ENCODE measurements at regions not wholly inside any gene's neighbourhood (a gene's known extent, or its start where the extent isn't known, plus 50 kb on each side); places are given as distances from the start of the nearest gene placed in this dataset.

DNA sequence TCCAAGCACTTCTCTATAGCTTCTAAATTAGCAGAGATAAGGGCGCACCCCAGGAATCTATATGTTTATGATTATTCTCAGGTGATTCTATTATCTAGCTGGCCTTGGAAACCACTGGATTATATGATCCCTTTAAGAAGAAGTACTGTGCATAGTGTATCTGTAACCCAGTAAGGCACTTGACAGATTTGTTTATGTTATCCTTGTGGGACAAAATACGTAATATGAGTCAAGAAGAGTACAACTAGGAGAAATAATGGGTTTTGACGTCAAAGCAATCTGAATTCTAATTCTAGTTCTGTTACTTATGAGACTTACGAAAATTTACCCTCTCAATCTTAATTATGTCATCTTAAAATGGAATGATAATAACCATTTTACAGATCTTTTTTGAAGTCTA, 259.6 kb upstream of the NAV3 start:
- H3K4me3 Mint-ChIP-seq (ENCODE audit: unreplicated experiment), result no peak overlapping the region
- TF ChIP-seq, protein P1, sequence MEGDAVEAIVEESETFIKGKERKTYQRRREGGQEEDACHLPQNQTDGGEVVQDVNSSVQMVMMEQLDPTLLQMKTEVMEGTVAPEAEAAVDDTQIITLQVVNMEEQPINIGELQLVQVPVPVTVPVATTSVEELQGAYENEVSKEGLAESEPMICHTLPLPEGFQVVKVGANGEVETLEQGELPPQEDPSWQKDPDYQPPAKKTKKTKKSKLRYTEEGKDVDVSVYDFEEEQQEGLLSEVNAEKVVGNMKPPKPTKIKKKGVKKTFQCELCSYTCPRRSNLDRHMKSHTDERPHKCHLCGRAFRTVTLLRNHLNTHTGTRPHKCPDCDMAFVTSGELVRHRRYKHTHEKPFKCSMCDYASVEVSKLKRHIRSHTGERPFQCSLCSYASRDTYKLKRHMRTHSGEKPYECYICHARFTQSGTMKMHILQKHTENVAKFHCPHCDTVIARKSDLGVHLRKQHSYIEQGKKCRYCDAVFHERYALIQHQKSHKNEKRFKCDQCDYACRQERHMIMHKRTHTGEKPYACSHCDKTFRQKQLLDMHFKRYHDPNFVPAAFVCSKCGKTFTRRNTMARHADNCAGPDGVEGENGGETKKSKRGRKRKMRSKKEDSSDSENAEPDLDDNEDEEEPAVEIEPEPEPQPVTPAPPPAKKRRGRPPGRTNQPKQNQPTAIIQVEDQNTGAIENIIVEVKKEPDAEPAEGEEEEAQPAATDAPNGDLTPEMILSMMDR (IDR thresholded peaks at IDR 0.05; ENCODE audit: unreplicated experiment), result no peak
- H3K9me3 Mint-ChIP-seq (ENCODE audit: unreplicated experiment), result no peaks in the 10 kb centered on the region
- H3K4me1 Mint-ChIP-seq (ENCODE audit: insufficient read depth, unreplicated experiment), result peaks cover 5% of the 10 kb centered on the region
- CTCF ChIA-PET, result no interaction called here
- intact Hi-C loops (cut with micrococcal nuclease), result no loop called here
- no peaks in the 10 kb centered on the region for H3K36me3 Mint-ChIP-seq (ENCODE audit: insufficient read depth, unreplicated experiment)
- POLR2A ChIA-PET, result no interaction called here
- no TSS peak for BruUV-seq (replicated peaks)
- no peak for DNase-seq (ENCODE audit: unreplicated experiment)
- no peaks in the 10 kb centered on the region for H3K27me3 Mint-ChIP-seq (ENCODE audit: insufficient read depth, unreplicated experiment)
- no peak overlapping the region for H3K27ac Mint-ChIP-seq (ENCODE audit: low read depth, unreplicated experiment)

DNA sequence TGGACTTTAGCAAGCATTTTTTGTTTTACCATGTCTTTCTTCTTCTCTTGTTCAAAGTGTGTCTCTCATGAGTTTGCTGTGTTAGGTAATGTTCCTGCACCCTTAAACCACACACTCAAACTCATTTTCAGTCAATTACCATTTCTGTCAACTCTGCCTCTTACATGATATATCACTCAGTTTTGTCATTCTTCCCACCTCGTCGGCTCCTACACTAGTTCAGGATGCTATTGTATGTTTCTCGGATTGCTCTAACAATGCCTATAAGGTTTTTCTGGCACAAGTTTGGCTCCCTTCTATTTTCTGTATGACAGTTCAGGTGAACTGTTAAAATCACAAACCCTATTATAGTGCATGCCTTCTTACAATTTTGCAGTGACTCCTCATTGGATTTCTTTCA, 260.8 kb upstream of the NAV3 start:
- H3K27ac Mint-ChIP-seq (ENCODE audit: low read depth, unreplicated experiment), result no peak overlapping the region
- H3K36me3 Mint-ChIP-seq (ENCODE audit: insufficient read depth, unreplicated experiment), result no peaks in the 10 kb centered on the region
- no peaks in the 10 kb centered on the region for H3K9me3 Mint-ChIP-seq (ENCODE audit: unreplicated experiment)
- no TSS peak for BruUV-seq (replicated peaks)
- ChIA-PET POLR2A (no interaction called here), CTCF (no interaction called here)
- no peak for DNase-seq (ENCODE audit: unreplicated experiment)
- TF ChIP-seq, protein P1 (IDR thresholded peaks at IDR 0.05; ENCODE audit: unreplicated experiment), result no peak
- intact Hi-C loops (cut with micrococcal nuclease), result no loop called here
- peaks cover 5% of the 10 kb centered on the region for H3K4me1 Mint-ChIP-seq (ENCODE audit: insufficient read depth, unreplicated experiment)
- no peaks in the 10 kb centered on the region for H3K27me3 Mint-ChIP-seq (ENCODE audit: insufficient read depth, unreplicated experiment)
- no peak overlapping the region for H3K4me3 Mint-ChIP-seq (ENCODE audit: unreplicated experiment)

DNA sequence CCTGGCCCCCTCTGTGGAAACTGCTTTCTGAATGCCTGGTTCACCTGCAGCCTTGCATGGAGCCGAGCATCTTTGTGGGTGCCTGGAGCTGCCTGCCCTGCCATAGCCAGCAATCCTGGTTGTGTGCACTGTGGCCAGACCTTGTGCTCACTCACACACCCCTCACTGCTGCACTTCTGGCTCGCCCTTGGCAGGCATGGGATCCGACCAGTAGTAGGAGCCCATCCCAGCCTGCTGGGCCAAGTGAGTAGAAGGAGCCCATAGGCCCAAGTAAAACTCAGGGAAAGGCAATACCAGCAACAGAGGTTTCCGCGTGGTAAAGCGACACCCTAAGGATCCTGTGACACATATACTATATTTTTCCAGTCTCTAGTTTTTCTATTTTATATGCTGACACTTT, 270.0 kb upstream of the NAV3 start:
- ChIA-PET POLR2A (no interaction called here), CTCF (no interaction called here)
- no peak for DNase-seq (ENCODE audit: unreplicated experiment)
- H3K27me3 Mint-ChIP-seq (ENCODE audit: insufficient read depth, unreplicated experiment), result no peaks in the 10 kb centered on the region
- no peaks in the 10 kb centered on the region for H3K36me3 Mint-ChIP-seq (ENCODE audit: insufficient read depth, unreplicated experiment)
- TF ChIP-seq, protein P1 (IDR thresholded peaks at IDR 0.05; ENCODE audit: unreplicated experiment), result no peak
- no TSS peak for BruUV-seq (replicated peaks)
- no peaks in the 10 kb centered on the region for H3K9me3 Mint-ChIP-seq (ENCODE audit: unreplicated experiment)
- intact Hi-C loops (cut with micrococcal nuclease), result no loop called here
- H3K4me1 Mint-ChIP-seq (ENCODE audit: insufficient read depth, unreplicated experiment), result no peaks in the 10 kb centered on the region
- H3K4me3 Mint-ChIP-seq (ENCODE audit: unreplicated experiment), result no peak overlapping the region
- H3K27ac Mint-ChIP-seq (ENCODE audit: low read depth, unreplicated experiment), result no peak overlapping the region

DNA sequence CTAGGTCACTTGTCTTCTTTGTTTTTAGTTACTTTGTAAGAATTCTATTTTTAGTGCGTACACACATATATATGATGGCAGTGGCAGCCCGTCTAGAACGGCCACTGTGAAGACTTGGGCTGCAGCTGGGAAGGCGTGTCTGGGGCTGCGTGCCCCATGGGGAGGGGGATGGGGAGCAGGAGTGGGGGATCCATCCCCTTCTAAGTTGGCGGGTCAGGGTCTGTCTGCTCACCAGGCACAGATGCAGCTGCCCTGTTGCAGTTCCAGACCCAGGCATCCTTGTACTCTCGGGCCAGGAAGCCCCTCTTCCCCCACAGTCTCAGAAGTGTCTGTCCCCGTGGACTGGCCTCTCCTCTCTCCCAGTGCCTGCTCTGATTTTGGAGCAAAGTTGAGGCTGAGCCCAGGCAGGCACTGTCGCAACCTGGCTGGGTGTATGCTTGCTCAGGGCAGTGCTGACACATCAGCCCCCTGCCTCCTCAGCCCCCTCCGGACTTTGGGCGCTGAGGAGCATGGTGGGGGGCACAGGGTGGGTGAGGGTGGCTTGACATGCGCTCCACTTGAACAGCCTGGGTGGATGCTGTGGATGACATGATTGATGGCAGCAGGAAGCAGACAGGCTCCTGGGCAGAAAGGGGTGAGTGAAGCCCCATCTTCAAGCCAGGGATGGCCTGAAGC, 271.2 kb upstream of the NAV3 start:
- Mint-ChIP-seq H3K9me3 (ENCODE audit: unreplicated experiment) (no peaks in the 10 kb centered on the region), H3K27ac (ENCODE audit: low read depth, unreplicated experiment) (no peak overlapping the region), H3K36me3 (ENCODE audit: insufficient read depth, unreplicated experiment) (no peaks in the 10 kb centered on the region), H3K4me3 (ENCODE audit: unreplicated experiment) (no peak overlapping the region), H3K4me1 (ENCODE audit: insufficient read depth, unreplicated experiment) (no peaks in the 10 kb centered on the region), H3K27me3 (ENCODE audit: insufficient read depth, unreplicated experiment) (no peaks in the 10 kb centered on the region)
- no peak for DNase-seq (ENCODE audit: unreplicated experiment)
- no TSS peak for BruUV-seq (replicated peaks)
- CTCF ChIA-PET, result no interaction called here
- TF ChIP-seq, protein P1 (IDR thresholded peaks at IDR 0.05; ENCODE audit: unreplicated experiment), result no peak
- intact Hi-C loops (cut with micrococcal nuclease), result no loop called here
- POLR2A ChIA-PET, result no interaction called here
